Epithelial cell of esophagus (primary cell): ENCODE measurements at regions not wholly inside any gene's neighbourhood (a gene's known extent, or its start where the extent isn't known, plus 50 kb on each side); places are given as distances from the start of the nearest gene placed in this dataset.

Experiments
- DNase-seq: peaks from one replicate; pipeline ENCODE4 v3.0.0; 2010; ENCODE audit warnings: low read depth
- H3K4me3 ChIP-seq: 2 replicates; pipeline ENCODE4 v1.5.1; 2011; ENCODE audit warnings: mild to moderate bottlenecking, low read length, control low read depth
- CTCF ChIP-seq: IDR thresholded peaks from 2 replicates; pipeline ENCODE4 v1.5.1; 2011; ENCODE audit warnings: low read depth, mild to moderate bottlenecking, low read length, control low read depth, inconsistent platforms; ENCODE audit not compliant: insufficient read depth; ENCODE audit errors: missing control alignments

DNA sequence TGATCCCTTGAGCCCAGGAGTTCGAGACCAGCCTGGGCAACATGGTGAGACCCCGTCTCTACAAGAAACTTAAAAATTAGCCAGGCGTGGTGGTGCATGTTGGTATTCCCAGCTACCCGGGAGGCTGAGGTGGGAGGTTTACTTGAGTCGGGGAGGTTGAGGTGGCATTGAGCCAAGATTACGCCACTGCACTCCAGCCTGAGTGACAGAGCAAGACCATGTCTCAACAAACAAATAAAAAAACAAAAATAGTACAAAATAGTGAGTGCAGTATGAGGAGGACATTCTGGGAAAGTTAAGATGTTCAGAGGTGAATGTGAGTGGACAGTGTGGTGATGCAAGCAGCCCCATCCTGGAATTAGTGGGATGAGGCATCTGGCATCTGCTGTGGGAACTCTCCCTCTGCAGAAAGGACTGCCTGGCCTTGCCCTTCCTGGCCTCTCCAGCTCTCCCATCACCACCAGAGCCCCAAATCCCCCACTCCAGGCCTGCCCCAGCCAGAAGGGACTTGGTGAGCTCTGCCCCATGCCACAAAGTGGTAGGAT is 96.6 kb upstream of the PARD3 start:
- no peak for DNase-seq
- no peak for TF ChIP-seq CTCF
- H3K4me3 ChIP-seq: no peak overlapping the region

DNA sequence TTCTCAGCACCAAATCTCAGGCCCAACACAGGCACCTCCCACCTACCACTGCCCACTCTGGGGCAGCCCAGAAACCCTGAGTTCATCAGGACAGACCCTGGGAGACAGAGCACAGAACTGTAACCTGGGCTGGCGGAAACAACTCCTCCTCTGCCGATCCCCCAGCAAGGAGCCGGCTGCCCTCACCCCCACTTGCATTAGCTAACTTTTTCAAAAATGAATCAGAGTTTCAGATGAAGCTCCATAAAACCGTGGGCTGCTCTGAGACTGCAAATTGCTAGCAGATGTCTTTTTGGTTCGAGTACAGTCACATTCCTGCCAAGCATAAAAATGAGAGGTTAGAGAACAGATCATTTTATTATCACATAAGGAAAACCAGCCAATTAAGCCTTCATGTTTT is 93.4 kb upstream of the PARD3 start:
- no peak for DNase-seq
- TF ChIP-seq CTCF: no peak
- no peak overlapping the region for H3K4me3 ChIP-seq

DNA sequence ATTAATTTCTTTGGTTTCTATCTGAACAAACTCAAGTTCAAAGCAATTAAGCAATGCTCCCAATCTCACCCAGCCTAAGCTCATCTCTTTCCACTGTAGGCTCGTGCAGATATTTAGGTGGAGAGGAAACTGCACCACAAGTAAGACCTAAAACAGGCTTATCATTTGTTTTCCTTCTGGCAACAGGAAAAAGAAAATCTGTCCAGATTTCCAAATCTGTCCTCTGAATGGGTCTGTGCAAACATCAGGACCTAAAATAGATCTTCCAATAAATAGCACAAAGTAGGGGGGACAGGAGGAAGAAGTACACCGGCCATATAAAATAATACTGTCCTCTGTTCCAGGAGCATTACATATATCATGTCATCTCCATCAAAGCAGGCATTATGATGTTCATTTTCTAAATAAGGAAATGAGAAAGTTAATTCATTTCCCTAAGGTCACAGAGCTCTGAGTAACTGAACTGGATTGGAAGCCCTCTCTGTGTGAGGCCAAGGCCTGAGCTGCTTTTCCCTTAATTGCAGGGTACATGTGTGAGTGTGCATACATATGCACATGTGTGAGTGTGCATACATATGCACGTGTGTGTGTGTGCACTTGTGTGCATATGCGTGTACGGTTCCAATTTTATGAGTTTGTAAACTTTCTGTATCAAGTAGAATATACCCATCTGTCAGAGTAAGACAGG is 92.8 kb upstream of the PARD3 start:
- no peak overlapping the region for H3K4me3 ChIP-seq
- DNase-seq: no peak
- no peak for TF ChIP-seq CTCF

DNA sequence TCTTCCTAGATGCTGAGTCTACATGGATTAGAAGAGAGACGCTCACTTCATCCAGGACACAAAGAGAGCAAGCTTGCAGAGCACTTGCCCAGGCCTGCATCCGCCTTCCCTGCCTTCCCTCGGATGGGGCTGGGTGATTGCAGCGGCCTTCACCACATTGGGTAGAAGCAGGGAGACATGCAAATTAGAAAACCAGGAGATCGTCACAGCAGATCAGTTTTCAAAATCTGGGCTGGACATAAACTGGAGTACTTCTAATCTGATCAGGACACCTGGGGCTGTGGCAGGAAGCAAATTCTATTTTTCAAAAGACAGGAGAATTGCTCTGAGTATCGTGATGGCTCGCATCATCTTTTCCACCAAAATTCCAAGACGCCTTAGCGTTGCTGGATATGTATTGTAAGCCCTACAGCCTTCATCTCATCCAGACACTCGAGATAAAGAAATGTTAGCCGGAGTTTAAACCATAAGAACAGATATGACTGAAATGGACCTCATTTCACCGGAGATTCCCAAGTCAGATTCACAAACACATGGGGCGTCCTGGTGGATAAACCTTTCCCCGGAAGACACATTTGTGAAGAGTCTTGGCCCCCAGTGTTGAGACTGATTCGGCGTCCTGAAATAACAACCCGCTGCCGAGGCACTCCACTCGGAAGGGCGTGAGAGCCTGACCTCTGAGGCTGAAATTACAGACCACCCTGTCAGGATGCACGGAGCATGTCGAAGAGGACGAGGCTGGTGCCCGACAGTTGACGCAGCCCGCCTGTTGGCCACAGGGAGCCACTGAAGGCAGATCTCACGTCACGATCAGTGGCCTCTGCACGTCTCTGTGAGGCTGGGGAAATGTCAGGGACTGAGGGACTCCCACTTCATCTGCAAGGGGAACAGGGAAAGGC is 91.2 kb upstream of the PARD3 start:
- H3K4me3 ChIP-seq: no peak overlapping the region
- TF ChIP-seq CTCF: no peak
- DNase-seq: peak; percentile 96

DNA sequence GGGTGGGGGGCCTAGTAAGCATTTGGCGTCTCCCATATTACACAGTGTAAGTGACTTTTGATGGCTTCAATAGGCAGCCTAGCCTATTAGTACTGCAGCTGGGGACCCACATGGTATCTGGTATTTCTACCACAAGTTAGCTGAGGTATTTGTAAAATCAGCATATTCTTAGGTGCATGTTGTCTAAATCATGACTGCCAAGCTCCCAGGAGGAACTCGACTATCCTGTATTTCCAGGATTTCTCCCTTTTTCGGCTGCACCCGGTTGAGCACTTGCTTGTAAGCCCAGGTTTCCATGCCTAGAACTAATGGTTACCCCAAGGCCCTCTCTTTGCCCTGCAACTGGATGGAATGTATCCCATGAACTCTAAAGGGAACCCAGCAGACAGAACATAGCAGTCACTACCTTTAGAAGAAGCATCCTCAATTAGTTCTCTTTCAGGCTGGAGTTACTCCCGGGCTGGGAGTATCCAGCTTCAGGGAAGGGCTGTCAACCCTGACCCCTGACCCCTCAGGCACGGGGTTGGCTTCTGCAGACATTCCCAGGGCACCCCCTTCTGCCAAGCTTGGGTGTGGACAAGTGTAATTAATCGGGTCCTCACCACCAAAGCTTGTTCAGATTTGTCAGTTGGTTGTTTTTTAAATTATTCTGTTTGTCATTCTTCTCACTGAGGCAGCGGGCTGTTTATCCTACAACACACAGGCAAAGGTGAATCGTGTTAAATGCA is 90.3 kb upstream of the PARD3 start:
- DNase-seq: peak; percentile 73
- TF ChIP-seq CTCF: no peak
- H3K4me3 ChIP-seq: no peak overlapping the region

- DNase-seq: no peak
- H3K4me3 ChIP-seq: no peak overlapping the region
- TF ChIP-seq CTCF: no peak
Observed at GRCh38 chr10:34904191-34904590, 89.1 kb upstream of the PARD3 start.
